Gastrocnemius medialis (tissue), 4 donors: ENCODE measurements at regions not wholly inside any gene's neighbourhood (a gene's known extent, or its start where the extent isn't known, plus 50 kb on each side); places are given as distances from the start of the nearest gene placed in this dataset.

Source experiments
- POLR2A ChIP-seq, 2 donors: fragments of 450-650 bp; IDR thresholded peaks; one replicate each; pipeline ENCODE4 v1.6.1; 2017; ENCODE audit warnings: antibody characterized with exemption in 2 of 2, mild to moderate bottlenecking in 2 of 2, moderate library complexity in 2 of 2
- TF ChIP-seq, protein P1 (sequence below), 5 experiments: fragments of 450-650 bp in 3 of 5; fragments of 200-600 bp in 2 of 5; sonication (generic) in 2 of 5; IDR thresholded peaks in 4 of 5; conservative IDR thresholded peaks in 1 of 5; 1 replicate in 4 of 5; 2 replicates in 1 of 5; pipeline ENCODE4 v1.5.1; 2016 to 2019; ENCODE audit warnings: antibody characterized with exemption in 5 of 5, mild to moderate bottlenecking in 3 of 5, moderate library complexity in 3 of 5

DNA sequence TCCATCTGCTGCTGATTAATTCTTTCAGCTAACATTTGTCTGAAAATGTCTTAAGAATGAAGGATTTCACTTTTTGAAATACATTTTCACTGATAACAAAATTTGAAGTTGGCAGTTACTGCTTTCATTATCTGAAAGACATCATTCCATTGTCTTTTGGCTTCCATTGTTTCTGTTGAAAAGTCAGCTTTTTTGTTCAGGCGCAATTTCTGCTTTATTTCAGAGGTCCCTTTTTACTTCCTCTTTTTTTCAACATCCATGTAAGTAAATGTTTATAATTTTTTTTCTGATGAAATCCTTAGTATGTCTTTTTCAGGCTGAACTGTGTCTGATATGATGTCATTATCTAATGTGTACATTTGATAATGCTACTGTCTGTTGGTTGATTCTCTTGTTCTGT is 184.2 kb downstream of the RND3 start:
- TF ChIP-seq, protein P1, sequence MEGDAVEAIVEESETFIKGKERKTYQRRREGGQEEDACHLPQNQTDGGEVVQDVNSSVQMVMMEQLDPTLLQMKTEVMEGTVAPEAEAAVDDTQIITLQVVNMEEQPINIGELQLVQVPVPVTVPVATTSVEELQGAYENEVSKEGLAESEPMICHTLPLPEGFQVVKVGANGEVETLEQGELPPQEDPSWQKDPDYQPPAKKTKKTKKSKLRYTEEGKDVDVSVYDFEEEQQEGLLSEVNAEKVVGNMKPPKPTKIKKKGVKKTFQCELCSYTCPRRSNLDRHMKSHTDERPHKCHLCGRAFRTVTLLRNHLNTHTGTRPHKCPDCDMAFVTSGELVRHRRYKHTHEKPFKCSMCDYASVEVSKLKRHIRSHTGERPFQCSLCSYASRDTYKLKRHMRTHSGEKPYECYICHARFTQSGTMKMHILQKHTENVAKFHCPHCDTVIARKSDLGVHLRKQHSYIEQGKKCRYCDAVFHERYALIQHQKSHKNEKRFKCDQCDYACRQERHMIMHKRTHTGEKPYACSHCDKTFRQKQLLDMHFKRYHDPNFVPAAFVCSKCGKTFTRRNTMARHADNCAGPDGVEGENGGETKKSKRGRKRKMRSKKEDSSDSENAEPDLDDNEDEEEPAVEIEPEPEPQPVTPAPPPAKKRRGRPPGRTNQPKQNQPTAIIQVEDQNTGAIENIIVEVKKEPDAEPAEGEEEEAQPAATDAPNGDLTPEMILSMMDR (IDR thresholded peaks at IDR 0.05 in 4 of 5, conservative IDR thresholded peaks at IDR 0.05 in 1 of 5), result no peak
- no peak for TF ChIP-seq POLR2A (IDR thresholded peaks at IDR 0.05)
